RWPE2 (cell line): ENCODE measurements at regions not wholly inside any gene's neighbourhood (a gene's known extent, or its start where the extent isn't known, plus 50 kb on each side); places are given as distances from the start of the nearest gene placed in this dataset.
A peak's percentile ranks its signal among the peaks of the same experiment; 100 is the strongest.

Source experiments
- ATAC-seq: fragments of 200-7000 bp; cut with Tn5 transposase; 3 replicates; pipeline ENCODE4 v1.9.1; 2021; ENCODE audit warnings: low read depth
- DNase-seq: peaks from one replicate; pipeline ENCODE4 v3.0.0-alpha.2; 2020; ENCODE audit warnings: low spot score
- H3K27ac ChIP-seq: fragments of 450-650 bp; 2 replicates; pipeline ENCODE4 v1.5.1; 2017; ENCODE audit warnings: mild to moderate bottlenecking; ENCODE audit not compliant: poor library complexity, severe bottlenecking
- H3K27me3 ChIP-seq: fragments of 250-450 bp; sonication (Bioruptor Pico); 2 replicates; pipeline ENCODE4 v1.5.1; 2021; ENCODE audit warnings: mild to moderate bottlenecking, moderate library complexity; ENCODE audit not compliant: insufficient read depth, poor library complexity, severe bottlenecking
- H3K36me3 ChIP-seq: fragments of 250-450 bp; sonication (Bioruptor Pico); 2 replicates; pipeline ENCODE4 v1.5.1; 2020; ENCODE audit warnings: low read depth, mild to moderate bottlenecking, moderate library complexity
- H3K4me1 ChIP-seq: fragments of 250-450 bp; sonication (Bioruptor Pico); 2 replicates; pipeline ENCODE4 v1.5.1; 2021; ENCODE audit warnings: mild to moderate bottlenecking, moderate library complexity; ENCODE audit not compliant: insufficient read depth, poor library complexity, severe bottlenecking
- H3K4me3 ChIP-seq: fragments of 250-450 bp; sonication (Bioruptor Pico); 2 replicates; pipeline ENCODE4 v1.5.1; 2021; ENCODE audit warnings: mild to moderate bottlenecking, moderate library complexity; ENCODE audit not compliant: severe bottlenecking
- H3K9me3 ChIP-seq: fragments of 250-450 bp; sonication (Bioruptor Pico); 2 replicates; pipeline ENCODE4 v1.5.1; 2021; ENCODE audit warnings: mild to moderate bottlenecking, moderate library complexity; ENCODE audit not compliant: severe bottlenecking
- CTCF ChIP-seq: fragments of 450-650 bp; IDR thresholded peaks from one replicate; pipeline ENCODE4 v1.5.1; 2017; ENCODE audit warnings: mild to moderate bottlenecking, moderate library complexity; ENCODE audit not compliant: poor library complexity, severe bottlenecking

- Histone ChIP-seq H3K36me3 (no peaks in the 10 kb centered on the region), H3K27ac (peak overlapping the region; percentile 34), H3K4me1 (peaks cover 13% of the 10 kb centered on the region), H3K27me3 (no peaks in the 10 kb centered on the region), H3K4me3 (no peak overlapping the region), H3K9me3 (no peaks in the 10 kb centered on the region)
- peak; percentile 70 for ATAC-seq
- no peak for DNase-seq
- peak; percentile 89 for TF ChIP-seq CTCF
Observed at GRCh38 chr14:30214461-30215090, 286.9 kb upstream of the PRKD1 start.

- Histone ChIP-seq H3K9me3 (no peaks in the 10 kb centered on the region), H3K4me1 (peaks cover 22% of the 10 kb centered on the region)
Observed at GRCh38 chr14:30218907-30219306, 291.3 kb upstream of the PRKD1 start.

GRCh38 chr14:30221546-30221945 is 293.9 kb upstream of the PRKD1 start:
- ATAC-seq (no peak), DNase-seq (no peak)
- H3K27me3 ChIP-seq, result no peaks in the 10 kb centered on the region
- TF ChIP-seq CTCF, result no peak
- no peak overlapping the region for H3K4me3 ChIP-seq
- no peak overlapping the region for H3K27ac ChIP-seq
- H3K36me3 ChIP-seq, result no peaks in the 10 kb centered on the region
- H3K9me3 ChIP-seq, result no peaks in the 10 kb centered on the region
- peaks cover 30% of the 10 kb centered on the region for H3K4me1 ChIP-seq

More at GRCh38 chr14:30218907-30219306, 291.3 kb upstream of the PRKD1 start:
- Histone ChIP-seq H3K36me3 (no peaks in the 10 kb centered on the region), H3K27me3 (no peaks in the 10 kb centered on the region), H3K4me3 (no peak overlapping the region), H3K27ac (no peak overlapping the region)
- no peak for TF ChIP-seq CTCF
- DNase-seq (no peak), ATAC-seq (no peak)

- TF ChIP-seq CTCF, result no peak
- Histone ChIP-seq H3K27me3 (no peaks in the 10 kb centered on the region), H3K36me3 (no peaks in the 10 kb centered on the region), H3K4me3 (no peak overlapping the region), H3K27ac (peak overlapping the region; percentile 61), H3K4me1 (peaks cover 41% of the 10 kb centered on the region), H3K9me3 (no peaks in the 10 kb centered on the region)
- ATAC-seq, result peak; percentile 95
- peak; percentile 92 for DNase-seq
Observed at GRCh38 chr14:30223385-30223785, 295.7 kb upstream of the PRKD1 start.

- Histone ChIP-seq H3K4me1 (peaks cover 41% of the 10 kb centered on the region), H3K9me3 (no peaks in the 10 kb centered on the region), H3K36me3 (no peaks in the 10 kb centered on the region), H3K4me3 (no peak overlapping the region), H3K27me3 (no peaks in the 10 kb centered on the region), H3K27ac (peak overlapping the region; percentile 61)
- no peak for TF ChIP-seq CTCF
- DNase-seq (no peak), ATAC-seq (peak; percentile 7)
Observed at GRCh38 chr14:30223966-30224365, 296.3 kb upstream of the PRKD1 start.
